DMS153 treated with DMSO at 0.1 percent for 48 hours (cell line): ENCODE measurements at regions not wholly inside any gene's neighbourhood (a gene's known extent, or its start where the extent isn't known, plus 50 kb on each side); places are given as distances from the start of the nearest gene placed in this dataset.
"Not testable (repeated sequence)": the region's sequence is repeated elsewhere in the genome, so short reads cannot be mapped to it uniquely, and the experiment has no call there.

Experiments
- DNase-seq: peaks from one replicate; lab custom pipeline; 2025; ENCODE audit not compliant: unreplicated experiment; lab: John Stamatoyannopoulos, UW

DNA sequence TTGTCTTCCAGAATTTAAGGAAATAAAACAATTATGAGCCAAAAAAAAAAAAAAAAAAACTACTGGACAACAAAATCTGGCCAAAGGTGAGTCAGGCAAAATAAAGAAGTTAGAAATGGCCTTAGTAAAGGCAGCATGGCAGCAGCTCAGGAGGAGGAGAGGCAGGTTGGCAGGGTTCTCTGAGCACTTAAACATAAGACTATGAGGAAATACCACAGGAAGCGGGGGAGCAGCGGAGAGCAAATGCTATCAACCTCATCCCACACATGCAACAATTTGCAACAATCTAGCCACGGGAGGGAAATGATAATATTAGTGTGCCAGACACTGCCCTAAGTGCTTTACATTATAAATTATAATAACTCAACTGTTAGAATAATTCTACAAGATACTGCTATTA is 247.3 kb upstream of the NSMCE3 start:
- no peak for DNase-seq

DNA sequence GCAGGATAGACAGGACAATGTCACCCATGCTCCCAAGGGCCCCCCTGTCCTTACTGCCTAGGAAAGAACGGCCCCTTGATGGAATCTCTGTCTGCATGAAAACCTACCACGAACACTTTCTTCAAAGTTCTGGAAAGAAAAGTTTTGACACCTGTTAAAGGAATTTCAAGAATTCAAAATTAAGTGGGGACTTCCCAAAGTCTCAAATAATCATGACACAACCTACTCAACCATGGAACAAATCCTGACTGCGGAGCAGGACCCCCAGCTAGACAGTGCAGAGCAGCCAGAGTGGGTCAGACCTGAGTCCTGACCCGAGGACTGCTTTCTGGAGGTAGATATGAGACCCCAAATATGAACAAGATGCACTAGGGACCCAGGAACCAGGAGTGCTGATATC is 245.3 kb upstream of the NSMCE3 start:
- no peak for DNase-seq

- DNase-seq, result no peak
Measured at GRCh38 chr15:29511663-29512062, 242.0 kb upstream of the NSMCE3 start.

- not testable (repeated sequence) for DNase-seq
Measured at GRCh38 chr15:29505535-29505934, 235.9 kb upstream of the NSMCE3 start.

GRCh38 chr15:29490747-29491471 is 221.3 kb upstream of the NSMCE3 start:
- DNase-seq, result no peak

DNA sequence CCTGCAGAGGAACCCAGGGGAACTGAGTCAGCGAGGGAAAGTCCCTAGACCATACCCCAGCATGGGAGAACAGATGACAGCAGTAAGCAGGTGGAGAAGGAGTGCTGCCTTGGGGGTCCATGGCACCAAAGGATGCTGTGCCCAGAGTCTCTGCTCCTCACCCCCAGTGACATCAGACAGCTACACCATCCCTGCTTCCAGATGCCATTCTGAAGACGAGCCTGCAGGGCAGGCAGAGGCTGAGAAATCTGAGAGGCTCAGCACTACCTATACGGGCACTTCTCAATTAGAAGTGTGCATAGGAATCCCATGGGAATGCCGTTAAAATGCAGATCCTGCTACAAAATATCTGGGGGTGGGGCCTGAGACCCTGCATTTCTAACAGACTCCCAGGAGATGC is 211.3 kb upstream of the NSMCE3 start:
- no peak for DNase-seq

DNA sequence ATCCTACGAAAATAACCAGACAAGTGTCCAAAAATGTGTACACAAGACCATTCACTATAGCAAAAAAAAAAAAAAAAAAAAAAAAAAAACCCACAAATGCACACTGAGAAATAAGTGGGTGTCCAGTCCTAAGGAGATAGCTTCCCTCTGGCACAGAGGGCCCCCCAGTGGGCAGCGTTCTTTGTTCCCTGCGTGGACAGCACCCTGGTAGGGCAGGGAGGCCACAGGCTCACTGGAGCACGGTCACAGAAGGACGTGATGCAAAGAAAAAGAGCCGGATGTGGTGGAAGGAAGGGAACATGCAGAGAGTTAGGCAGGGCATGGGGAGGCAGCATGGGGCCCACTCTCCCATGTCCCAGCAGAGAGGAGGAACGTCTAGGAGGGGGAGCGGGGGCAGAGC is 210.7 kb upstream of the NSMCE3 start:
- no peak for DNase-seq

DNA sequence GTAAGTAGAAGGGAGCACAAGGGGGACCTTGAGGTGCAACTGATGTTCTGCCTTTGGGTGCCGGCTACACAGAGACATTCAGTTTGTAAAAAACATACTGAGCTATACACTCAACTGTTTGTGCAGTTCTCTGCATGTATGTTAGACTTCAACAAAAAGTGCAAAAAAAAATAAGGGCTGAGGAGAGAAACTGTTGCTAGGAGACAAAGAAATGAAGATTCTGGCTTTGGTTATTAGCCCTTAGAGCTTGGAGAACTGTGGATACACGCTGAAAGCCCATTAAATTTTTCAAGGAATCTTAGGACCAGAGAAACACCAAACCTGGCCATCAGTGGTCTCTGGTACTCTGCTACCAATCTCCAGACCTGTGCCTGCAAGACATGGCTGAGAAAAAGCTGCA is 207.6 kb upstream of the NSMCE3 start:
- no peak for DNase-seq

GRCh38 chr15:29476503-29477080 is 207.0 kb upstream of the NSMCE3 start:
- no peak for DNase-seq

DNA sequence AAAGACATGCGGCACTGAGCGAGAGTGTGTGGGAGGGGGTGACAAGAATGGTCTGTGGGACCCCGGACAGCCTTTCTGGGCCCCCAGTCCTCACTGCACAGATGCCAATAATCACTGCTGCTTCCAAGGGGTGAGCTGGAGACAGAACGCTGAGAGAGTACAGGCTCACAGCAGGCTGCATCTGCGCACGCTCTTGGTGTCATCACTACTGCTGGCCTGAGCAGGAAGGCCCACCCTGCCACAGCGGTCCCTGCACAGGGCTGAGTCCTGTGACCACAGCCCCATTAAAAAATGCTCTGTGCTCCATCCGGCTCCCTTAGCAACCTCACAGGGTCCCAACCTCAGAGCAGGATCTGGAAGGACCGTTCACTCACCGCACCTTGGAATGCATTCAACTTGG is 205.5 kb upstream of the NSMCE3 start:
- DNase-seq, result no peak

GRCh38 chr15:29473621-29474105 is 204.0 kb upstream of the NSMCE3 start:
- DNase-seq, result no peak

DNA sequence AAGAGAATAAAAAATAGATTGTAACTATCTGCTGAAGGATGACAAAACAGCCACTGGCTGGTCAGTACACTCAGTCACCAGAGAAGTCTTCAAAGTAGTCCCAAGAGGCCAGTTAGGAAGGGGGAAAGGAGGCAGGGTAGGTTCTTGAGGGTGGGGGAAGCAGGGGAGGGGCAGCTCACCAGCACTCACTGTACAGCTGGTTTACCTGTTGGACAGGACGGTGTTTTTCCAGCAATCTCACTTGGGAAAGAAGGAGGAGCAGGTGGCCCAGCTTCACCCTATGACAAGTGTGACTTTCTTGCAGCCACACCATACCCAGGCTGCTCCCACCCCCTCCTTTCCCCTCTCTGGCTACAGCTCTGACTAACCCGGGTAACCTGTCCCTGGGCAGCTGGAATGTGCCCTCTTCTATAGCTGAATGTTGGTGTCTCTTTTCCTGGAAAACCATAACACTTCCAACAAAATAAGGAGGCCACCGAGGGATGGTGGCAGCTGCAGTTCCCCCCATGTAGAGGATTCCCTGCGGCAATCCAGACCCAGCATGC is 203.4 kb upstream of the NSMCE3 start:
- DNase-seq, result no peak

DNA sequence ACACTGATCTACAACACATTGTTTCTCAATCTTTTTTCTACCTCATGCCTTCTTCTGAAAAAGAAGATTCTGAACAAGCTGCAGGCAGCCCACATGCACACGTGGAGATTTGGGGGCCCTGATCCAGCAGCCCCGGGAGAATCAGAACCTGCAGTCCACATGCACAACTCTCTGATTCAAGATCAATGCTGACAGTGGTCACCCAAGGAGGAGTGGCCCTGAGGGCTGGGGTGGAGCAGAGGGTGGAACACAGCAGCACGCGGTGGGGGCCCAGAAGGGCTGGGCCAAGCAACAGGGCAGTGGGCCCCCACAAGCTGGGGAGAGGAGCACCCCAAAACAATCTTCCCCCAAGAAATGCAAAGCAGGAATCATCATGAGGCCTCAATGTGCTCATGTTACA is 202.1 kb upstream of the NSMCE3 start:
- no peak for DNase-seq

DNA sequence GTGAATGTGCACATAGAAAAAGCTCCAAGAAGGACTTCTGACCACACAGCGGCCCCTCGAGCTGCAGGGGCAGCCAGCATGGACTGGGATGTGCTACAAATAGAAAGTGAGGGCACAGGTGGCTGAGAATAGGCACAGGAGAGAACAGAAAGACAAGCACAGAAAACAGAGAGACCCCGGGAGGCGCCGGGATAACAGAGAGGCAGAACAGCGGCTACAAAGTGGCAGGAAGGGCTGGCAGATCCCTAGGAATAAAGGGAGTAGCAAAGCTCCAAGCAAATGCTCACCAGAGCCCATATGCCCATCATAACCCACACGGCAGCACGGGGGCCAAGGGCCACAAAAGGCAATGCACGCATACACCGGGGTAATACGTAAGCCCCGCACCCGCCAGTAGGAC is 201.7 kb upstream of the NSMCE3 start:
- no peak for DNase-seq

DNA sequence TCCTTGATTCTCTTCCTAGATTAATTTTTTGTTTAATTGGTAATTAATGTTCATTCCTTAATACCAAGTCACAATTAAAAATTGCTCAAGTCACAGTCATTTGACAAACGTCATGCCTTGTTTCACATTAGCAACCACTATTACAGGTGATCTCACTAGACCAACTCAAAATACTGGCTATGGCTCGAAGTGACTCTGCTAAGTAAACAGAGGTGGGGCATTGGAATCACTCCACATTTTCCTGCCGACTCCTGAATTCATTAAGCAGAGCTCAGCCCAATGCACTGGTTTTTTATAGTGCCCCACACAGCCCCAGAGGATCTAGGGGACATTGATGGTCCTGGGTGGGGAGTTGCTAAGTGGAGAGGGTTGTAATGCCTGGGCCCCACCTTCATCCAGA is 201.2 kb upstream of the NSMCE3 start:
- no peak for DNase-seq

- DNase-seq, result no peak
Measured at GRCh38 chr15:29470311-29470710, 200.7 kb upstream of the NSMCE3 start.

DNA sequence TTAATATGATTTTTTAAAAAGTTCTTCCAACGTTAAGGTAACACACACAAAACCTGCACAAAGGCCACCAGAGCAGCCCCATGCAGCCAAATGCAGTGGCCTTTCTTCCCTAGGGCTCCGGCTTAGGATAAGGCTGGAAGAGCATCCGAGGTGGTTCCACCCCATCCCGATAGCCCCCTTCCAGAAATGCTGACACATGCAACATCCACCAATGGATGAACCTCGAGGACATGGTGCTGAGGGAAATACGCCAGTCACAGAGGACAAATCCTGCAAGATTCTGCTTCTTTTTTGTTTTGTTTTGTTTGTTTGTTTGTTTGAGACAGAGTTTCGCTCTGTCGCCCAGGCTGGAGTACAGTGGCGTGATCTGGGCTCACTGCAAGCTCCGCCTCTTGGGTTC is 199.3 kb upstream of the NSMCE3 start:
- no peak for DNase-seq

DNA sequence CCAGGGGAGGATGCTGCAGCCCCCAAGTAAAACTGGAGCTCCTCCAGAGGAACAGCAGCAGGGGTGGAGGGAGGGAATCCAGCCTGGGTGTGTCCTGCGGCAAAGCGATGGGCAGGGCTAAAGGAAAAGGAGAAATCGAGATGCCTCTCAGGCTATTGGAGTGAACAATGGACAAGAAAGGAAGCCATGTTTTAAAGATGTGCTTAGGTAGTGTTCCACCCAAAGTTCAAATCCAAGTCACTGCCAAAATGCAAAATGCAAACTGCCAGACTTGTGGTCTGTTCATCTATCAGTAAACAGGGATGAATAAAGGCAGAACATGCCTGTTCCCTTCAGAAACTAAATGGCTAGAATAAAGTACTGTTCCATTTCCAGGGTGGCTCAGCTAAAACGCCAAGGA is 197.5 kb upstream of the NSMCE3 start:
- no peak for DNase-seq

DNA sequence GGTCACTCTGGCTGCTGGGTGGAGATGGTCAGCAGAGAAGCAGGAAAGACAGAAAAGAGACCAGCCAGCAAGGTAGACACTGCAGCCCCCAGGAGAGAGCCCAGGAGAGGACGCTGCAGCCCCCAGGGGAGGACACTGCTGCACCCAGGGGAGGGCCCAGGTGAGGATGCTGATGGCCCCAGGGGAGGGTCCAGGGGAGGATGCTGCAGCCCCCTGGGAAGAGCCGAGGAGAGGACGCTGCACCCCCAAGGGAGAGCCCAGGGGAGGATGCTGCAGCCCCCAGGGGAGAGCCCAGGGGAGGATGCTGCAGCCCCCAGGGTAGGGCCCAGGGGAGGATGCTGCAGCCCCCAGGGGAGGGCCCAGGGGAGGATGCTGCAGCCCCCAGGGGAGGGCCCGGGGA is 196.7 kb upstream of the NSMCE3 start:
- no peak for DNase-seq

DNA sequence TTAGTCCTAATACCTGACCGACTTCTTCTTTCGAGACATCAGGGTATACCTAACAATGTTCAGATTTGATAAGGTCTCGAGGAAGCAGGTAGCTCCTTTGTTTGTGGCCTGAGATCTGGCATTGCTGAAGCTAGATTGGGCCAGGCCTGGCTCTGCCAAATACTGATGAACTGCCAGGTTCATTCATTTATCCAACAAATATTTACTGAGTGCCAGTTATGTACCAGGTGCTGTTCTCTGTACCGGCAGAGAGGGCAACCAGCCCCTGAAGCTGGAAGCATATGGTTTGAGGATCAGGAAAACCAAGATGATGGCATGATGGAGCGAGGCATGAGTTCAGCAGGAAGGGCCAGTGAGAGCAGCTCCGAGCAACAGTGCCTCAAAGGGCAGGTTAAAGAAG is 196.2 kb upstream of the NSMCE3 start:
- no peak for DNase-seq

GRCh38 chr15:29465196-29465595 is 195.6 kb upstream of the NSMCE3 start:
- no peak for DNase-seq

GRCh38 chr15:29461877-29462276 is 192.3 kb upstream of the NSMCE3 start:
- DNase-seq, result no peak

- no peak for DNase-seq
Measured at GRCh38 chr15:29458361-29458760, 188.7 kb upstream of the NSMCE3 start.
